ENCODE measurements at regions not wholly inside any gene's neighbourhood (a gene's known extent, or its start where the extent isn't known, plus 50 kb on each side); places are given as distances from the start of the nearest gene placed in this dataset.

- no peak for DNase-seq
Measured at GRCh38 chr5:54739371-54739770, 221.8 kb downstream of the SNX18 start.

GRCh38 chr5:54738973-54739367 lies 221.4 kb downstream of the SNX18 start:
- no peak for DNase-seq

GRCh38 chr5:54738118-54738972 lies 220.8 kb downstream of the SNX18 start:
- DNase-seq, result no peak

- DNase-seq, result no peak
Measured at GRCh38 chr5:54736003-54736797, 218.6 kb downstream of the SNX18 start.

GRCh38 chr5:54733101-54733500 lies 215.5 kb downstream of the SNX18 start:
- DNase-seq, result no peak

- no peak for DNase-seq
Measured at GRCh38 chr5:54732108-54732507, 214.5 kb downstream of the SNX18 start.

- no peak for DNase-seq
Measured at GRCh38 chr5:54728588-54728915, 211.0 kb downstream of the SNX18 start.

- no peak for DNase-seq
Measured at GRCh38 chr5:54727874-54728587, 210.5 kb downstream of the SNX18 start.

- no peak for DNase-seq
Measured at GRCh38 chr5:54725391-54726280, 208.1 kb downstream of the SNX18 start.

GRCh38 chr5:54722846-54723433 lies 205.4 kb downstream of the SNX18 start:
- no peak for DNase-seq

GRCh38 chr5:54721951-54722654 lies 204.5 kb downstream of the SNX18 start:
- no peak for DNase-seq

GRCh38 chr5:54721116-54721515 lies 203.6 kb downstream of the SNX18 start:
- DNase-seq, result no peak

- DNase-seq, result no peak
Measured at GRCh38 chr5:54720341-54720740, 202.8 kb downstream of the SNX18 start.

GRCh38 chr5:54719384-54720283 lies 202.1 kb downstream of the SNX18 start:
- no peak for DNase-seq

- no peak for DNase-seq
Measured at GRCh38 chr5:54718656-54719055, 201.1 kb downstream of the SNX18 start.

GRCh38 chr5:54717870-54718269 lies 200.3 kb downstream of the SNX18 start:
- DNase-seq, result no peak

- no peak for DNase-seq
Measured at GRCh38 chr5:54717459-54717858, 199.9 kb downstream of the SNX18 start.

- no peak for DNase-seq
Measured at GRCh38 chr5:54713923-54714581, 196.5 kb downstream of the SNX18 start.

GRCh38 chr5:54709096-54709495 lies 191.5 kb downstream of the SNX18 start:
- DNase-seq, result no peak

- DNase-seq, result no peak
Measured at GRCh38 chr5:54707841-54708240, 190.3 kb downstream of the SNX18 start.
